B cell (primary cell): ENCODE measurements at regions not wholly inside any gene's neighbourhood (a gene's known extent, or its start where the extent isn't known, plus 50 kb on each side); places are given as distances from the start of the nearest gene placed in this dataset.

ENCODE experiments used
- CTCF ChIP-seq: fragments of 200-600 bp; IDR thresholded peaks from one replicate; pipeline ENCODE4 v1.8.0; 2022; ENCODE audit warnings: antibody characterized with exemption, mild to moderate bottlenecking
- EZH2 ChIP-seq: IDR thresholded peaks from 2 replicates; pipeline ENCODE4 v1.6.1; 2012; ENCODE audit warnings: borderline replicate concordance, low read depth, mild to moderate bottlenecking, moderate library complexity, low read length; ENCODE audit not compliant: insufficient read depth, poor library complexity, severe bottlenecking

GRCh38 chr2:220533485-220533884, 906.1 kb downstream of the SLC4A3 start:
- TF ChIP-seq CTCF (no peak), EZH2 (no peak)
